ENCODE measurements at regions not wholly inside any gene's neighbourhood (a gene's known extent, or its start where the extent isn't known, plus 50 kb on each side); places are given as distances from the start of the nearest gene placed in this dataset.

DNA sequence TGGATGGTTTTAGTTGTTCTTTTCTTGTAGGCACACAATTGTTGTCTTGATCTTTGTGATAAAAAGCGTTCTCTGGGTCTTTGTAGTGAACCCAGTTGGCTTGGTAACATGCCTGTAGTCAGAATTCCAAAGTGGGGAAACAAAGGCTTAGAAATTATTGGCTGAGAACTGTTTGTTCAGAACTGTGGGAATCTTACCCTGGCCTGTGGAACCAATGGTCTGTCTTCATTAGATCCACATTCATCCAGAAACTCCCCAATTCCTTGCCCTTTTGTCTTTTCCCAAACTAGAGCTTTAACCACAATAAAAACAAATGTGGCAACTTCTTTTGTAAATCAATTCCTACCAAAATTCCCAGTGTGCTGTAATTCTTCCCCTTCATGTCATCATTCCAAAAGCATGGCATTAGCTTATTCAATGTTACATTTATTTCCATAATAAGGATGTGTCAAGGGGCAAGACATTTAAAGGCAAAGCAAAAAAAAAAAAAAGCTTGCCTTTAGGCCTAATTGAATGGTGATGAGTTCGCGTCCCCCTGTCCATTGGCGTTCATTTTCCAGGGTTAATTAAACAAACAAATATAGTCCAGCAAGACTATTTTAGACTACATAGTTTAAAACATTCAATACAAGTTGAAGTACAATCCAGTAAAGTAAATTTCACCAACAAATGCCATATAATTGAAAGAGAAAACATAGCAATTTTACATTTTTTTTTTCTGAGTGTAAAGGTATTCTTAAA lies 249.8 kb upstream of the ZNF608 start:
- Histone ChIP-seq H3K9me3 (no peaks in the 10 kb centered on the region), H3K36me3 (no peaks in the 10 kb centered on the region), H3K27ac (no peak overlapping the region), H3K4me3 (no peak overlapping the region), H3K4me1 (no peaks in the 10 kb centered on the region), H3K27me3 (no peaks in the 10 kb centered on the region)
- in situ Hi-C loops (cut with MboI; ENCODE audit: low sequenced_read_pairs in 4 of 4) (no loop called here), intact Hi-C loops (cut with DNase I; ENCODE audit: low total_unique reads) (no loop called here)
- TF ChIP-seq POLR2A (IDR thresholded peaks at IDR 0.05), result no peak
- TF ChIP-seq, protein P1, sequence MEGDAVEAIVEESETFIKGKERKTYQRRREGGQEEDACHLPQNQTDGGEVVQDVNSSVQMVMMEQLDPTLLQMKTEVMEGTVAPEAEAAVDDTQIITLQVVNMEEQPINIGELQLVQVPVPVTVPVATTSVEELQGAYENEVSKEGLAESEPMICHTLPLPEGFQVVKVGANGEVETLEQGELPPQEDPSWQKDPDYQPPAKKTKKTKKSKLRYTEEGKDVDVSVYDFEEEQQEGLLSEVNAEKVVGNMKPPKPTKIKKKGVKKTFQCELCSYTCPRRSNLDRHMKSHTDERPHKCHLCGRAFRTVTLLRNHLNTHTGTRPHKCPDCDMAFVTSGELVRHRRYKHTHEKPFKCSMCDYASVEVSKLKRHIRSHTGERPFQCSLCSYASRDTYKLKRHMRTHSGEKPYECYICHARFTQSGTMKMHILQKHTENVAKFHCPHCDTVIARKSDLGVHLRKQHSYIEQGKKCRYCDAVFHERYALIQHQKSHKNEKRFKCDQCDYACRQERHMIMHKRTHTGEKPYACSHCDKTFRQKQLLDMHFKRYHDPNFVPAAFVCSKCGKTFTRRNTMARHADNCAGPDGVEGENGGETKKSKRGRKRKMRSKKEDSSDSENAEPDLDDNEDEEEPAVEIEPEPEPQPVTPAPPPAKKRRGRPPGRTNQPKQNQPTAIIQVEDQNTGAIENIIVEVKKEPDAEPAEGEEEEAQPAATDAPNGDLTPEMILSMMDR (IDR thresholded peaks at IDR 0.05 in 4 of 5, conservative IDR thresholded peaks at IDR 0.05 in 1 of 5), result no peak
- ATAC-seq, result no peak
- DNase-seq, result no peak

DNA sequence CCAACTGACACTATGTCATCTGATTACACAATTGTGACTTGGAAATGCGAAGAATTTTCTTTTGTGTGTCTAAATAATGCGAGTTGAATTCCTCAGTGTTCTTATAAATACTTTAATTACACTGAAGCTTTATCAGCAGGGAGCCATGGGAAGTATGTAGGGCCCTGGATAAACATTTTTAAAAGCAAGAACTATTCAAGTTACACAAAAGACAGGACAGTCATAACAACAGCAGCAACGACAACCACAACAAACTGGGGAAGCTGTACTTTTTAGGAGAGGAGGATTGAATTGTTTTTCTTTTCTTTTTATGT lies 250.3 kb upstream of the ZNF608 start:
- no peaks in the 10 kb centered on the region for H3K36me3 ChIP-seq
- intact Hi-C loops (cut with DNase I; ENCODE audit: low total_unique reads) (no loop called here), in situ Hi-C loops (cut with MboI; ENCODE audit: low sequenced_read_pairs in 4 of 4) (no loop called here)
- H3K27ac ChIP-seq, result no peak overlapping the region
- no peaks in the 10 kb centered on the region for H3K9me3 ChIP-seq
- no peak for DNase-seq
- no peak for TF ChIP-seq POLR2A (IDR thresholded peaks at IDR 0.05)
- TF ChIP-seq, protein P1 (IDR thresholded peaks at IDR 0.05 in 4 of 5, conservative IDR thresholded peaks at IDR 0.05 in 1 of 5), result no peak
- ATAC-seq, result no peak
- H3K27me3 ChIP-seq, result no peaks in the 10 kb centered on the region
- H3K4me1 ChIP-seq, result no peaks in the 10 kb centered on the region
- no peak overlapping the region for H3K4me3 ChIP-seq

DNA sequence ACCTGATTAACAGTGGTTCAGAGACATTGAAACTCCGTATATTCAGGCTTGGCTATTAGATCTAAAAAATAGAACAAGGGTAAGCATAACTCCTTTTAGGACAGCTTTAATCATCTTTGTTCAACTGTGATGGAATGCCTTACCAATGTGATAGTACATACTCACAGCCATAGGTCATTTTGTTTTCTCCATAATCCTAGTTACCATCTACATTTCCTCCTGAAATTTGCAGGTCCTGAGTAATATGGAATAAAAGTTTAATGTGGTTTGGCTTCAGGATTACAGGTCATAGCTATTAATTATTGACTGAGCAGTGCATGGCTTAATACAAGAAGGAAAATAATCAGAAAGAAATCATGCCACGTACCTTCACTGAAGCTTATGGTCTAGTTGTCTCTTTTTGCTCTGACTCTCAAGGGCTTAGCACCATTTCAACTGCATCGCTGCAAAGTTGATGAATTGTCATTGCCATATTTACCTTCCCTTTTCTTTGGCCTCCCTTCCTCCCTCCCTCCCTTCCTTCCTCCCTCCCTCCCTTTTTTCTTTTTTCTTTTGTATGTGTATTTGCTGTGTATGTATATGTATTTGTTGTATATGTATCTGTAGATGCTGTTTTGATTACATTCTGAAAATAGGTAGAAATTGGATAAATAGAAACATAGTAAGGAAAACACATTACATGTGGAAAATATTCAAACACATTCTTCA lies 250.9 kb upstream of the ZNF608 start:
- no peak for TF ChIP-seq POLR2A (IDR thresholded peaks at IDR 0.05)
- TF ChIP-seq, protein P1 (IDR thresholded peaks at IDR 0.05 in 4 of 5, conservative IDR thresholded peaks at IDR 0.05 in 1 of 5), result no peak
- Histone ChIP-seq H3K27ac (no peak overlapping the region), H3K27me3 (no peaks in the 10 kb centered on the region), H3K36me3 (no peaks in the 10 kb centered on the region), H3K4me1 (no peaks in the 10 kb centered on the region), H3K4me3 (no peak overlapping the region), H3K9me3 (no peaks in the 10 kb centered on the region)
- DNase-seq, result no peak
- in situ Hi-C loops (cut with MboI; ENCODE audit: low sequenced_read_pairs in 4 of 4), result no loop called here
- no peak for ATAC-seq
- intact Hi-C loops (cut with DNase I; ENCODE audit: low total_unique reads), result no loop called here

DNA sequence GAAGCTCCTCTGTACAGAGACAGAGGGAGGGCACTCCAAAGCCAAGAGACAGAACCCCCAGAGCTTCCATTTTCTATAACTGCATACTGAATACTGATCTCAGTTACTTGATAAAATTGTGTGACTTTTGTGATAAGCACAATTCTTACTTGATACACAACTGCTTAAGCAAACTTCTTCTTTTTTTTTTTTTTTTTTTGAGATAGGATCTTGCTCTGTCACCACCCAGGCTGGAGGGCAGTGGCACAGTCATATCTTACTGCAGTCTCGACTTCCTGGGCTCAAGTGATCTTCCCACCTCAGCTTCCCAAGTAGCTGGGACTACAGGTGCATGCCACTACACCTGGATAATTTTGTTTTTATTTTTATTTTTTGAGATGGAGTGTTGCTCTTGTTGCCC lies 252.1 kb upstream of the ZNF608 start:
- no peaks in the 10 kb centered on the region for H3K9me3 ChIP-seq
- H3K27me3 ChIP-seq, result no peaks in the 10 kb centered on the region
- intact Hi-C loops (cut with DNase I; ENCODE audit: low total_unique reads) (no loop called here), in situ Hi-C loops (cut with MboI; ENCODE audit: low sequenced_read_pairs in 4 of 4) (no loop called here)
- H3K4me3 ChIP-seq, result no peak overlapping the region
- no peaks in the 10 kb centered on the region for H3K4me1 ChIP-seq
- no peak for TF ChIP-seq POLR2A (IDR thresholded peaks at IDR 0.05)
- TF ChIP-seq, protein P1 (IDR thresholded peaks at IDR 0.05 in 4 of 5, conservative IDR thresholded peaks at IDR 0.05 in 1 of 5), result no peak
- ATAC-seq (no peak), DNase-seq (no peak)
- no peaks in the 10 kb centered on the region for H3K36me3 ChIP-seq
- H3K27ac ChIP-seq, result no peak overlapping the region

All from gastrocnemius medialis (tissue), 4 donors.